Lower lobe of right lung (tissue), 2 donors: ENCODE measurements at regions not wholly inside any gene's neighbourhood (a gene's known extent, or its start where the extent isn't known, plus 50 kb on each side); places are given as distances from the start of the nearest gene placed in this dataset.

Experiments
- ATAC-seq, 2 donors: fragments of 200-7000 bp; cut with Tn5 transposase; one replicate each; pipeline ENCODE4 v1.9.1; 2020 to 2022; ENCODE audit warnings: mild to moderate bottlenecking in 2 of 2, moderate library complexity in 2 of 2
- DNase-seq: peaks from one replicate; pipeline ENCODE4 v3.0.0-alpha.2; 2020
- H3K27ac ChIP-seq: fragments of 200-600 bp; one replicate; pipeline ENCODE4 v1.8.0; 2022
- H3K27me3 ChIP-seq: fragments of 200-600 bp; one replicate; pipeline ENCODE4 v1.8.0; 2022; ENCODE audit warnings: low read depth
- H3K36me3 ChIP-seq: fragments of 200-600 bp; one replicate; pipeline ENCODE4 v1.8.0; 2022; ENCODE audit warnings: mild to moderate bottlenecking
- H3K4me1 ChIP-seq: fragments of 200-600 bp; one replicate; pipeline ENCODE4 v1.8.0; 2022
- H3K4me3 ChIP-seq: fragments of 200-600 bp; one replicate; pipeline ENCODE4 v1.8.0; 2022; ENCODE audit warnings: mild to moderate bottlenecking
- H3K9me3 ChIP-seq: fragments of 200-600 bp; one replicate; pipeline ENCODE4 v1.8.0; 2022
- CTCF ChIP-seq: fragments of 200-600 bp; IDR thresholded peaks from one replicate; pipeline ENCODE4 v1.8.0; 2022; ENCODE audit warnings: antibody characterized with exemption, mild to moderate bottlenecking
- intact Hi-C: fragments of 100-400 bp; cut with DNase I; formaldehyde crosslinking; loops from one replicate; pipeline ENCODE4 v1.11.0; 2022
- donor health status: DM: no; HTN: yes; CAD: no; lungs with severe emphysema.

GRCh38 chr1:187922255-187922654 lies 1093.5 kb downstream of the PLA2G4A start:
- Histone ChIP-seq H3K27me3 (no peaks in the 10 kb centered on the region), H3K9me3 (no peaks in the 10 kb centered on the region), H3K27ac (no peak overlapping the region), H3K4me1 (no peaks in the 10 kb centered on the region), H3K4me3 (no peak overlapping the region), H3K36me3 (no peaks in the 10 kb centered on the region)
- ATAC-seq (no peak), DNase-seq (no peak)
- TF ChIP-seq CTCF, result no peak
- intact Hi-C loops, result no loop called here

DNA sequence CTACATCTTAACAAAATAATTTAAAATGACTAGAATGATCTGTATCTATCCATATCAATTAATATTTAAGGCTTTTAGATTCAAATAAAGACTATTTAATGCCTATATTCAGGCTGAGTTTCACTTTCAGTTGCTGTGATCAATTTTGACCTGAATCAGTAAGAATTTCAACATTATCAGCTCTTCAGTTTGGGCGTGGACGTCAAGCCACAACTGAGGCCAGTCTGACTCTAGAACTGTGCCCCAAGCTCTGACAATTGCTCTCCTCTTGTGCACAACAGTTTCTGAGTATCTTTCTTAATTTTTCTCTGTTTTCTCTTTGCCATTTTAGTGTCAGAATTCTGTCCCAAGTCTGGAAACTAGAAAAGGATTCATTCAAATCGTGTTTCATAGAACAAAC lies 1095.5 kb downstream of the PLA2G4A start:
- intact Hi-C loops, result no loop called here
- Histone ChIP-seq H3K27me3 (no peaks in the 10 kb centered on the region), H3K27ac (no peak overlapping the region), H3K9me3 (no peaks in the 10 kb centered on the region), H3K36me3 (no peaks in the 10 kb centered on the region), H3K4me1 (no peaks in the 10 kb centered on the region), H3K4me3 (no peak overlapping the region)
- no peak for TF ChIP-seq CTCF
- DNase-seq, result no peak
- ATAC-seq, result no peak

DNA sequence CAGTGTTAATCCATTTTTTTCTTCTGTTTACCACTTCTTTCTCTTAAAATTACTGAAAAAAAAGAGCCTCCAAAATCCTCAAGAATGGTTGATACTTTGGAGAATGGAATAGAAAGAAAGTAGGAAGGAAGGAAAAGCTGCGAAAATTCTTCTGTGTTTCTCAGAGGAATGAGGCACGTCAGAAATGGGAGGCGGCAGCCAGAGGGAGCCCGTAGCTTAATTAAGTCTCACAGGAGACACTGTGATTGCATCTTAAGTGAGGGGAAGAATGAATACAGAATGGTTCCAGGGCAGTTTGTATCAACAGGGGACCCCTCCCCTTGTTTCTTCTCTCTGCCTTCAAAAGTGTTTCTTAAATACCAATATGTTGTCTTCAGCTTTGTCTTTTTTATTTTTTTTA lies 1099.5 kb downstream of the PLA2G4A start:
- ATAC-seq (no peak), DNase-seq (no peak)
- TF ChIP-seq CTCF, result no peak
- no peaks in the 10 kb centered on the region for H3K36me3 ChIP-seq
- no peak overlapping the region for H3K4me3 ChIP-seq
- H3K9me3 ChIP-seq, result no peaks in the 10 kb centered on the region
- no peaks in the 10 kb centered on the region for H3K4me1 ChIP-seq
- intact Hi-C loops, result no loop called here
- no peaks in the 10 kb centered on the region for H3K27me3 ChIP-seq
- no peak overlapping the region for H3K27ac ChIP-seq

GRCh38 chr1:187928696-187929095 lies 1099.9 kb downstream of the PLA2G4A start:
- H3K27me3 ChIP-seq, result no peaks in the 10 kb centered on the region
- no peak for TF ChIP-seq CTCF
- no peaks in the 10 kb centered on the region for H3K4me1 ChIP-seq
- H3K27ac ChIP-seq, result no peak overlapping the region
- no peak for DNase-seq
- ATAC-seq, result no peak
- intact Hi-C loops, result no loop called here
- H3K9me3 ChIP-seq, result no peaks in the 10 kb centered on the region
- H3K36me3 ChIP-seq, result no peaks in the 10 kb centered on the region
- H3K4me3 ChIP-seq, result no peak overlapping the region

DNA sequence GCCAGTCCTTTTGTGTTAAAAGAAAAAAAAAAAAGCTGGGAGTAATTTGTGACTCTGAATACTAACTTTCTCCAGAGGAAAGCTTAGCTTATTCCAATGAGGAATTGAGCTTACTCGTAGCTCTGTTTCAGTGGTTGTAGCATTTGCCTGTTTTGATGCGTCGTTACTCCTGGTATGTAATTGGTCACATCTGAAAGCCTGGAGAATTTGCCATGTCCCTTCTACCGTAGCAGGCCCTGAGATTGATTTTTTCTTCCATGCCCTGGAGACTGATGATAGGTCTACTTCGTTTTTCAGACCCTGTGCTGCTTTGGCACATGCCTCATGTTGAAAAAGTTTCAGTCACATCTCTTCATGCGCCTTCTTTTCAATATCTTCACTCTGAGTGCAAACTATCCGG lies 1103.0 kb downstream of the PLA2G4A start:
- Histone ChIP-seq H3K9me3 (no peaks in the 10 kb centered on the region), H3K27ac (no peak overlapping the region), H3K36me3 (no peaks in the 10 kb centered on the region), H3K4me3 (no peak overlapping the region), H3K27me3 (no peaks in the 10 kb centered on the region), H3K4me1 (no peaks in the 10 kb centered on the region)
- no peak for DNase-seq
- ATAC-seq, result no peak
- intact Hi-C loops, result no loop called here
- no peak for TF ChIP-seq CTCF
